Fibroblast of skin of abdomen (primary cell): ENCODE measurements at regions not wholly inside any gene's neighbourhood (a gene's known extent, or its start where the extent isn't known, plus 50 kb on each side); places are given as distances from the start of the nearest gene placed in this dataset.

Experiments used
- DNase-seq: peaks from one replicate; pipeline ENCODE4 v3.0.0-alpha.2; 2013

GRCh38 chr20:16220826-16221225 is 352.4 kb downstream of the KIF16B start:
- no peak for DNase-seq

DNA sequence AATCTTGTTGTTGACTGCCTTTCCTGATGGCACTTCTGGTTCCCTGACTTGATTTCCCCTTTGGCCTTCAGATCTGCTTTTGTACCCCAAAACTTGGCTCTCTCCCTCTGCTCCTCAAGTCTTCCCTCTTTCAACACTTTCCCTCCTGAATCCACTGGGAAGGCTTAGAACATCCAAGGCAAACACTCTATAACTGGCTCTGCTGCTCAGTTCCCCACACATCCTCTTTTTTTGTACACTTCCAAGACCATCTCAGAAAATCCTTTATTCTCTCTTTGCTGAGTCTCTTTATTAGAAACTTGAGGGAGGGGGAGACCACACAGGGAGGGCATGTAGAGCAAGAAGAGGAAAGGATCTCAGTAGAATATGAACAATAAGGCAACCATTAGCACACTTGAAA is 354.1 kb downstream of the KIF16B start:
- DNase-seq = no peak

DNA sequence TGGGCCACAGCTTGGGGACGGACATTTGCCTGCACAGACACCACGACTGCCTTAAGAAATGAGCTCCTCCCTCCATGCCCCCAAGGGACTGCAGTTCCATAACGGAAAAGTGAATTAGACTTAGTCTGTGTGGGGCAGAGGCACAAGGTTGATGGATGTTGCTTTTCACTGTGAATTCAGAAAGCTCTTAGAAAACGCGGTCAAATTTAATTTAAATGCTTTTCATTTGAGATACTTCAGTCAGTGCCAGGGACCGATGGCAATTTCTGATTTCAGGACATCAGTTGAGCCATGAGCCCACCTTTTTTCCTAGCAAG is 356.4 kb downstream of the KIF16B start:
- no peak for DNase-seq

DNA sequence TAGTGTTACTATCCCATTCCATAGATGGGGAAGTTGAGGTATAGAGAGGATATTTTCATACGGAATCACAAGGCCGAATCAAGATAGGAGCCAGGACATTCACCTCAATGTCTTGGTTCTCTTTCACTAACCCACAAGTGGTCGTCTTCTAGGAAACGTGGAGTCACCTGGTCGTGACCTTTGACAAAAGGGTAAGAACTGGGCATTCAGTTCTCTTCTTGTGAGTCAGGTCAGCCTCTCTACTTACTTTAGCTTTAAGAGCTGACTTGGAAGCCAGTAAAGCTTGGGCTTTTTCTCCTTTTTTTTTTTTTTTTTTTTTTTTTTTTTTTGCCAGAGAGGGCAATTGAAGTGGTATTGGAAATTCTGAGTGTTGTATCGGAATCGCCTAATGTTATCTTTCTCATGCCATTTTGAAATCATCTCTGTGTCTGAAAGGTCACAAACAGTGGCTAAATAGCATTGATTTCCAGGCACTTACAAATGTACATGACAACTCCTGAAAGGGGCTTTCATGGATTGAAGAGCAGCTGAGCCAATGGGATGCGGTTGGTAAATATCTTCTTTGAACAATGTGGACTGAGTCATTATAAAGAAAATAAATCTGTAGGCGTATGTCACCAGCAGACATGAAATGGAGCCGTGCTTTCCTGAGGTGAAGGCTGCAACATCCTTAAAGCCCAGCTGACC is 356.9 kb downstream of the KIF16B start:
- DNase-seq = no peak

DNA sequence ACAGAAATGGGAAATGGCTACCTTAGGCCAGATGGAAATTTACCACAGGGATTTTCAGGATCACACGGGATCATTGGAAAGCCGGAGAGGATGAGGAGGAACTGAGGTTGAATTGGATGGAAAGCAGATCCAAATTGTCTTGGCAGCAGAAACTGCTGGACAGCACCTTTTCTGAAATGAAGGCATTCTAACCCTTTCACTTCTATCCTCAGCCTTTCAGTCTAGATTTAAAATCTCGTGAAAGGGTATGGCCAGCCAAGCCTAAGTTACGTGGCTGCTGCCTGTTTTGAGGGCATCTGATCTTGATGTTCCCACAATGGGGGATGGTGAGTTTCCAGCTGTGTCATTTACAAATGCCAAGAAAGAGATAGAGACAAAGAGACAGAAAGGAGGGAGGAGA is 358.2 kb downstream of the KIF16B start:
- no peak for DNase-seq

GRCh38 chr20:16212790-16213189 is 360.5 kb downstream of the KIF16B start:
- DNase-seq = no peak

GRCh38 chr20:16209951-16210361 is 363.3 kb downstream of the KIF16B start:
- peak; percentile 34 for DNase-seq

- DNase-seq = no peak
These were observed 363.9 kb downstream of the KIF16B start for GRCh38 chr20:16209357-16209756.

DNA sequence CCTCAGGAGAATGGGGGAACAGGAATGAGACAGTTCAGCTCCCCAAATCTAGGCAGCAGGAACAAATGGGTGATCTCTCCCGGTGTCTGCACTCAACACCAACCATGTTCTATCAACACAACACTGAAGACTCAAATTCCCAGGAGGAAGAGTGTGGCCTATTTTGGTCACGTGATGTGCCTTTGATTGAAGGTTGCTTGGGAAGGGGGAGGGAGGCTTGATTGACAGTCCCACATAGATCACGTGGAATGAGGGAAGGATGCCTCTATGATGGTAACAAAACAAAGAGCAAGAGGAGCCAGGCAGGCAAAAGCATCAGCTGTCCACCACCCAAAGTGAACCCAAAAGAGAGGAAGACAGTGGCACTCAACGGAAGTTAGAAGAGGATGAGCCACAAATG is 364.8 kb downstream of the KIF16B start:
- no peak for DNase-seq

- DNase-seq = no peak
These were observed 366.4 kb downstream of the KIF16B start for GRCh38 chr20:16206817-16207216.

GRCh38 chr20:16205507-16205906 is 367.7 kb downstream of the KIF16B start:
- DNase-seq = peak; percentile 26

DNA sequence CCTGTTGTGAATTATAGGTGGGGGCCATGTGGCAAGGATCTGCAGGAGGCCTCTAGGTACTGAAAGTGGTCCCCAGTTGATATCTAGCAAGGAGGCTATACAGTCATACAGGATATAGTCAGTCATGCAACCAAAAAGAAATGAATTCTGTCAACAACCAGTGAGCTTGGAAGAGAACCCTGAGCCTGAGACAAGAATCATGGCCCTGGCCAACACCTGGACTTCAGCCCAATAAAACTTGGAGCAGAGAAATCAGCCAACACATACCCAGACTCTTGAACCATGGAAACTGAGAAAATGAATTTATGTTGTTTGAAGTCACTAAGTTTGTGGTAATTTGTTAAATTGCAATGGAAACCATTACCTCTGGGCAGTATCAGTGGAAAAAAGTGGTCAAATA is 370.2 kb downstream of the KIF16B start:
- DNase-seq = no peak

- DNase-seq = no peak
These were observed 372.1 kb downstream of the KIF16B start for GRCh38 chr20:16201191-16201590.

- DNase-seq = no peak
These were observed 375.6 kb downstream of the KIF16B start for GRCh38 chr20:16197696-16198095.

DNA sequence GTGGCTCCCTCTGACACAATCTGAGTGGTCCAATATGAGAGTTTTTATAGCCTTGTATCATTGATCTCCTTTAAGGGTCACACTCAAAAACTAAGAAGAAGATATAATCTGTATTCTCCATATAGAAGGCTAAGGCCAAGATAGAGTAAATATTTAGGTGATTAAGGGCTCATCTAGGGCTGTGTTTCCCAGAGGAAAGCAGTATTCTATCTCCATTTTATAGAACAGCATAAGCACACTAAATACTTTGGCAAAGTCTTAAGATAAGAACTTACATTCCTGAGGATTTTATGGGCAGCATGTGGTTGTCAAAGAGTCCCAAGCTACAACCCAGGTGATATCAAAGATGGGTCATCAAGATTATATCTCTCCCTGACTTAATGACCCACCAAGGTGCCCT is 377.6 kb downstream of the KIF16B start:
- no peak for DNase-seq

DNA sequence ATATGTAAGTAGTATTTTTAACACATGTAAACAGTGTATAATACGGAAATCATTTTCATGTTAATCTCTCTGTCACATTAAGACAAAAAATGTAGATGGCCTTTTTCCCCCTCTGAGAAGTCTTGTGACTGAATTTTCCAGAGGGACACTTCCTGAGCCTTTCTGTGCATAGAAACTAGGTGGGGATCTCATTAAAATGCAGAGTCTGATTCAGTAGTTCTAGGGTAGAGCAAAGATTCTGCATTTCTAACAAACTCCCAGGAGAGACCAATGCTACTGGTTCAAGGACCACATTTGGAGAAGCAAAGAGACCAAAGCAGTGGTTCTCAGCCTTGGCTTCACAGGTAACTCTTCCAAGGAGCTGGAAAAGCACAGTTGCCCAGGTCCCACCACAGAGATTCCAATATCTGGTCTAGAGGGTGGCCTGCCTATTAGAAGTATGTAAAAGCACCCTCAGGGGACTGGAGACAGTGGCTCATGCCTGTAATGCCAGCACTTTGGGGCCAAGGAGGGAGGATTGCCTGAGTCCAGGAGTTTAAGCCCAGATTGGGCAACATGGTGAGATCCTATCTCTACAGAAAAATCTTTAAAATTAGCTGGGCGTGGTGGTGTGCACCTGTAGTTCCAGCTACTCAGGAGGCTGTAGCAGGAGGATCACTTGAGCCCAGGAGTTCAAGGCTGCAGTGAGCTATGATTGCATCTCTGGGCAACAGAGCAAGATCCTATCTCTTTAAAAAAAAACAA is 378.5 kb downstream of the KIF16B start:
- DNase-seq = no peak

DNA sequence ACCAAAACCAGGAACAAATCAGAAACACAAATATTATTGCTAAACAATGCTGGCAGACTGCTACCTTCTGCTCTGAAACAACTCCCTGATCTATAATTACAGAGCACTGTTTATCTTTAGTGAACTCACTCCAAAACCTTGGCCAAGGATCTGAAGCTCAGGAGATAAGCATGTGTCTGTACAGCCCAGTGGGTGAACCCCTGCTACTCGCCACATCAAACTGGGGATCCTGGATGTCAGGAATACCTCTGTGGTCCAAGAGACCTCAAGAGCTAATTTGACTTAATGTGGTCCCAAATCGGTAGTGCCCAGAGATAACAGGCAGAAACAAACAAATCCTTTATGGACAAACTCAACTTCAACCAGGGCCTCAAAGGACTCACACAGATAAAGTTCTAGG is 381.8 kb downstream of the KIF16B start:
- DNase-seq = no peak

GRCh38 chr20:16189371-16189770 is 383.9 kb downstream of the KIF16B start:
- DNase-seq = no peak

GRCh38 chr20:16187956-16188616 is 385.2 kb downstream of the KIF16B start:
- no peak for DNase-seq

- no peak for DNase-seq
These were observed 393.3 kb downstream of the KIF16B start for GRCh38 chr20:16179919-16180318.

GRCh38 chr20:16179371-16179770 is 393.9 kb downstream of the KIF16B start:
- no peak for DNase-seq

DNA sequence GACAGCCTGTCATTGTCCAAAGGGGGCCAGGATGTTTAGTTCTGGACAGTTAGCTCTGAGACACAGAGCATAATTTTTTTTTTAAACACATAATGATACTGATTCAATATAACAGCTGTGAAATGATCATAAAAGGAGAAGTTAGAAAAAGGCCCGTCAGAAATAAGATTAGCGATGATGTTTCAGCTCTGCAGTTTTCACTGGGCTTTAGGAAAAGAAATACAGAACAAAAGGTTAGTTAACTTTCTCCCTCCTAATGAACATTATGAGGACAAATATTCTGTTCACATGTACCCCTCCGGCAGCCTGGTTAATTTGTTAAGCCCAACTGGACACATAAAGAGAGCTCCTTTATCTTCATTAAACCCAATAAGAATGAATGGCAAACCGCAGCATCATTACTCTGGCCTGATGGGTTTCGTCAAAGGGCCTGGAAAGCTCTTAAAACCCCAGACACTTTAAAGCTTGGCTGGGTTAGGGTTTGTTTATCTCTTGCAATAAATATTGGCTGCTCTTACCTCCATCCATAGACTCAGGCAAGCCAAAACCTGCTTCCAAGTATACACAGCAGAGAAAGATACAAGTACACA is 394.6 kb downstream of the KIF16B start:
- no peak for DNase-seq

- DNase-seq = no peak
These were observed 397.8 kb downstream of the KIF16B start for GRCh38 chr20:16175322-16175961.
